HEK293T (cell line): ENCODE measurements at regions not wholly inside any gene's neighbourhood (a gene's known extent, or its start where the extent isn't known, plus 50 kb on each side); places are given as distances from the start of the nearest gene placed in this dataset.

Source experiments
- ARNT ChIP-seq: fragments of 450-650 bp; IDR thresholded peaks from 2 replicates; pipeline ENCODE4 v1.6.1; 2017; ENCODE audit warnings: mild to moderate bottlenecking
- BHLHE40 ChIP-seq: fragments of 450-650 bp; IDR thresholded peaks from 2 replicates; pipeline ENCODE4 v1.6.1; 2016; ENCODE audit warnings: mild to moderate bottlenecking, moderate library complexity, borderline replicate concordance
- ELF4 ChIP-seq: fragments of 450-650 bp; IDR thresholded peaks from 2 replicates; pipeline ENCODE4 v1.6.1; 2017; ENCODE audit warnings: antibody characterized with exemption
- FOXA1 ChIP-seq: fragments of 450-650 bp; IDR thresholded peaks from 2 replicates; pipeline ENCODE4 v1.6.1; 2016; ENCODE audit warnings: mild to moderate bottlenecking
- FOXK2 ChIP-seq: fragments of 450-650 bp; IDR thresholded peaks from 2 replicates; pipeline ENCODE4 v1.6.1; 2016; ENCODE audit warnings: mild to moderate bottlenecking
- LEF1 ChIP-seq: fragments of 450-650 bp; IDR thresholded peaks from 2 replicates; pipeline ENCODE4 v1.6.1; 2017; ENCODE audit warnings: mild to moderate bottlenecking, borderline replicate concordance
- PKNOX1 ChIP-seq: fragments of 450-650 bp; IDR thresholded peaks from 2 replicates; pipeline ENCODE4 v1.6.1; 2016

GRCh38 chr1:55347866-55348265 is 132.7 kb upstream of the USP24 start:
- TF ChIP-seq FOXK2: no peak
- no peak for TF ChIP-seq PKNOX1
- no peak for TF ChIP-seq LEF1
- TF ChIP-seq ELF4: no peak
- TF ChIP-seq FOXA1: no peak
- TF ChIP-seq ARNT: no peak
- no peak for TF ChIP-seq BHLHE40
